HG02852 (cell line): ENCODE measurements at regions not wholly inside any gene's neighbourhood (a gene's known extent, or its start where the extent isn't known, plus 50 kb on each side); places are given as distances from the start of the nearest gene placed in this dataset.

Source experiments
- ATAC-seq: cut with Tn5 transposase; IDR thresholded peaks from one replicate; pipeline ENCODE4 v1.9.1; 2021; ENCODE audit warnings: mild to moderate bottlenecking, moderate library complexity; ENCODE audit not compliant: unreplicated experiment

GRCh38 chr18:46402396-46402795, 254.6 kb downstream of the LOXHD1 start:
- ATAC-seq, result no peak

- no peak for ATAC-seq
Measured at GRCh38 chr18:46402945-46403344, 254.1 kb downstream of the LOXHD1 start.

GRCh38 chr18:46405832-46406538, 251.0 kb downstream of the LOXHD1 start:
- no peak for ATAC-seq

GRCh38 chr18:46406539-46406932, 250.5 kb downstream of the LOXHD1 start:
- no peak for ATAC-seq

GRCh38 chr18:46407486-46408166, 249.4 kb downstream of the LOXHD1 start:
- no peak for ATAC-seq

- ATAC-seq, result no peak
Measured at GRCh38 chr18:46408334-46408987, 248.6 kb downstream of the LOXHD1 start.

GRCh38 chr18:46411191-46411828, 245.7 kb downstream of the LOXHD1 start:
- ATAC-seq, result no peak

- ATAC-seq, result no peak
Measured at GRCh38 chr18:46411867-46412690, 244.9 kb downstream of the LOXHD1 start.

- no peak for ATAC-seq
Measured at GRCh38 chr18:46412916-46413315, 244.1 kb downstream of the LOXHD1 start.

- ATAC-seq, result no peak
Measured at GRCh38 chr18:46413684-46414083, 243.3 kb downstream of the LOXHD1 start.

GRCh38 chr18:46414863-46415262, 242.2 kb downstream of the LOXHD1 start:
- ATAC-seq, result no peak

GRCh38 chr18:46415532-46416252, 241.3 kb downstream of the LOXHD1 start:
- no peak for ATAC-seq

- ATAC-seq, result no peak
Measured at GRCh38 chr18:46416706-46417638, 240.0 kb downstream of the LOXHD1 start.

GRCh38 chr18:46418663-46419260, 238.3 kb downstream of the LOXHD1 start:
- ATAC-seq, result no peak

- no peak for ATAC-seq
Measured at GRCh38 chr18:46419391-46420141, 237.5 kb downstream of the LOXHD1 start.

GRCh38 chr18:46421973-46422551, 235.0 kb downstream of the LOXHD1 start:
- ATAC-seq, result no peak

GRCh38 chr18:46422552-46423055, 234.4 kb downstream of the LOXHD1 start:
- no peak for ATAC-seq
